HG02884 (cell line): ENCODE measurements at regions not wholly inside any gene's neighbourhood (a gene's known extent, or its start where the extent isn't known, plus 50 kb on each side); places are given as distances from the start of the nearest gene placed in this dataset.

ENCODE experiments used
- ATAC-seq: cut with Tn5 transposase; IDR thresholded peaks from one replicate; pipeline ENCODE4 v1.9.1; 2021; ENCODE audit warnings: mild to moderate bottlenecking, moderate library complexity; ENCODE audit not compliant: unreplicated experiment

GRCh38 chr18:67710639-67711038 lies 194.1 kb upstream of the DSEL start:
- ATAC-seq, result no peak

GRCh38 chr18:67705748-67706147 lies 189.2 kb upstream of the DSEL start:
- no peak for ATAC-seq

- no peak for ATAC-seq
Observed at GRCh38 chr18:67695684-67696083, 179.2 kb upstream of the DSEL start.

DNA sequence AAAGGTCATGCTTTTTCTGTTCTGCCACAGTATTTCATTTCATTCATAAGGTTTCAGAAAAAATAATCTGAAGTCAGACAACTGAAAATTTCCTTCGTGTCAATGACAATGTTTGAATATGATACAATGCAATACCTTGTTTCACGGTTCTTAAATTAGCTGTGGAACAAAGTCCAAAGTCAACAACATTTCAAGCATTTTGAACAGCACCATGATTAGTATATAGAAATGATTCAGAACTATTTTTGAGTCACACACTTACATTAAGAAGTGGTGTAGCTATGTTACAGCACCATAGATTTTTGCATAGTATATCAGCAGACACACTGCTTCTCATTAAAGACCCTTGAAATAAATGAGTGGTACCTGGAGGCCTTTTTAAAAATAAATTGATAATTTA lies 178.3 kb upstream of the DSEL start:
- no peak for ATAC-seq

- ATAC-seq, result no peak
Observed at GRCh38 chr18:67692811-67693210, 176.3 kb upstream of the DSEL start.

DNA sequence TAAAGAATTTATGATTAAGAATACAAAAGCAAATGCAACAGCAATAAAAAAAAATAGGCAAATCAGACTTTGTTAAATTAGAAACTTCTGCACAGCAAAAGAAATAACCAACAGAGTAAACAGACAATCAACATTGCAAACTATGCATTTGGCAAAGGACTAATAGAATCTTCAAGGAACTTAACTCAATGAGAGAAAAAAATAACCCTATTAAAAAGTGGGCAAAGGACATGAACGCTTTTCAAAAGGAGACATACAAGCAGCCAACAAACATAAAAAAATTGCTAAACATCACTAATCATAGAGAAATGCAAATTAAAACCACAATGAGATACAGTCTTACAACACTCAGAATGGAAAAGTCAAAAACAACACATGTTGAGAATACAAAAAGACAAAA lies 166.0 kb upstream of the DSEL start:
- ATAC-seq, result no peak

GRCh38 chr18:67677489-67677888 lies 161.0 kb upstream of the DSEL start:
- no peak for ATAC-seq

DNA sequence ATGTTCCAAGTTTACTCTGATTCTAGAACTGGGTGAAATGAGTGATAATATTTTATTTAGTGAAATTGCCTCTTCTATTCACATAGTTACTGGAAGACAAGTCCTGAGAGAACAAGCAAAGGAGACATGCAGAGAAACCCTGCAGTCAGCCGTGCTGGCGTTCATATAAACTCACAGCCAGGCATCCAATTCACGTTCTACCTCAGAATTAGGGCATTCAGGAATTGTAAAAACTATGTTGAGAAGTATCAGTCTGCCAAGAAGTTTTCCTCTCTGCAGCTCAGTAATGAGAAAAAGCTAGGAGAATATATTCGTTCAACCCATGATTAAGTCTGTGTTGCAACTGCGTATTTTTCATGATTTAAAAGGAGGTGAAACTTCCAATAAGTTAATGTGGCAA lies 156.2 kb upstream of the DSEL start:
- ATAC-seq, result no peak

- ATAC-seq, result no peak
Observed at GRCh38 chr18:67672155-67672554, 155.6 kb upstream of the DSEL start.

GRCh38 chr18:67670024-67670543 lies 153.6 kb upstream of the DSEL start:
- no peak for ATAC-seq

DNA sequence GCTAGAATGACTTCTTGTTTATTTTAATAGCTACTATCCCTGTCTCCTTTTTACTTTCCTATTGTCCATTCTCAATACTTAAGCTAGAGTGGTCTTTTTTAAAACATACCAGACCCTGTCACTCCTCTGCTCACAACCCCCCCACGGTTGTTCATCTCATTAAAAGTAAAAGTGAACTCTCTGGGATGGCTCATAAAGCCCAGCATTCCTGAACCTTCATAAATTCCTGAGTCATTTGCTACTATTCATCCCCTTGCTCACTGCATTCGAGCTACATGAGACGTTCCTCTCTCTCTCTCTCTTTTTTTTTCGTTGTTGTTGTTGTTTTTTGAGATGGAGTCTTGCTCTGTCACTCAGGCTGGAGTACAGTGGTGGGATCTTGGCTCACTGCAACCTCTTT lies 148.7 kb upstream of the DSEL start:
- no peak for ATAC-seq

GRCh38 chr18:67662996-67663395 lies 146.5 kb upstream of the DSEL start:
- ATAC-seq, result no peak

DNA sequence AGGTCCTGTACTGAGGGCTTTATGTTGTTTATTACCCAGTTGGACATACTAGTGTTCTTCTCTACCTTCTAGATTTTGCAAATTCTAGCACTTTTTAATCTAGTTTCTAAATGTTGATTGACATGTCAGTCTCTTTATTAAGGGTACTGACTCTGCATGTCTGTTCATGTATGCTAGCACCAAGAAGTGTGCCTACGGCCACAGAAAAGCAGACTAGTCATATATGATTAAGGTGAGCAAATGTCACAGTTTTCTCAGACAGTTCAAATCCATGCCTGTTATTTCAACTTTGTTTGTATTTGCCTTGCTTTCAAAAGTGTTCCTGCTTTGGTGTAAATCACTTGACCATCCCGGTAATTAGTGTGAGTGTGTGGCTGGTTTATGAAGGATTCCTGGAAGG lies 145.0 kb upstream of the DSEL start:
- no peak for ATAC-seq

DNA sequence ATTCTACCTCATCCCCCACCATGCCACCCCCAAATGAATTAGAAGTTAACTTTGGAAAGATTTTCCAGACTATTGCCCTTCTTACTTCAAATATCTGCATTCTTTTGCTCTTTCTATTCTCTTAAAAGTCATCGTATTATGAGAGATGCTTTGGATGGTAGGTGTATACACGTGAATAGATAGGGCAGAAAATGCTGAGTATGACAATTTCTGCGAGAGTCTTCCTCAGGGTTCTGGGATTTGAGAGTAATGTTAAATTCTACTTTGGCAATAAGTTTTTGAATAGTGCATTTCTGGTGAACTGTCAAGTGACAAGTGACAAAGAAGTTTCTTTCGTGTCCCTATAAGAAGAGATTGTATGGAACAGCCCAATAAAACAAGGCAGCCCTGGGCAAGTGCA lies 137.6 kb upstream of the DSEL start:
- ATAC-seq, result no peak

- no peak for ATAC-seq
Observed at GRCh38 chr18:67652288-67652687, 135.8 kb upstream of the DSEL start.

- no peak for ATAC-seq
Observed at GRCh38 chr18:67651438-67651837, 134.9 kb upstream of the DSEL start.

- no peak for ATAC-seq
Observed at GRCh38 chr18:67650686-67651385, 134.3 kb upstream of the DSEL start.

- ATAC-seq, result no peak
Observed at GRCh38 chr18:67646890-67647289, 130.4 kb upstream of the DSEL start.

DNA sequence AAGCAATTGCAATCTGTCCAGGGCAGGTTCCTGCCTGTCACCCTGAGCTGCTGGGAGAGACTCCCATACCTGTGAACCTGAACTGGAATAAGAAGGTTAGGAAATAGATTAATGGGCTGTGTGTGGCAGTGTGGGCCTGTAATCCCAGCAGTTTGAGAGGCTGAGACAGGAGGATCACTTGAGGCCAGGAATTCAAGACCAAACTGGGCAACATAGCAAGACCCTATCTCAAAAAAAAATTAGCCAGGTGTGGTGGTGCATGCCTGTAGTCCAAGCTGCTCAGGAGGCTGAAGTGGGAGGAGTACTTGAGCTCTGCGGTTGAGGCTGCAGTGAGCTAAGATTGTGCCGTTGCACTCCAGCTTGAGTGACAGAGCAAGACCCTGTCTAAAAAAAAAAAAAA lies 127.7 kb upstream of the DSEL start:
- ATAC-seq, result no peak

GRCh38 chr18:67639872-67640271 lies 123.4 kb upstream of the DSEL start:
- ATAC-seq, result no peak

DNA sequence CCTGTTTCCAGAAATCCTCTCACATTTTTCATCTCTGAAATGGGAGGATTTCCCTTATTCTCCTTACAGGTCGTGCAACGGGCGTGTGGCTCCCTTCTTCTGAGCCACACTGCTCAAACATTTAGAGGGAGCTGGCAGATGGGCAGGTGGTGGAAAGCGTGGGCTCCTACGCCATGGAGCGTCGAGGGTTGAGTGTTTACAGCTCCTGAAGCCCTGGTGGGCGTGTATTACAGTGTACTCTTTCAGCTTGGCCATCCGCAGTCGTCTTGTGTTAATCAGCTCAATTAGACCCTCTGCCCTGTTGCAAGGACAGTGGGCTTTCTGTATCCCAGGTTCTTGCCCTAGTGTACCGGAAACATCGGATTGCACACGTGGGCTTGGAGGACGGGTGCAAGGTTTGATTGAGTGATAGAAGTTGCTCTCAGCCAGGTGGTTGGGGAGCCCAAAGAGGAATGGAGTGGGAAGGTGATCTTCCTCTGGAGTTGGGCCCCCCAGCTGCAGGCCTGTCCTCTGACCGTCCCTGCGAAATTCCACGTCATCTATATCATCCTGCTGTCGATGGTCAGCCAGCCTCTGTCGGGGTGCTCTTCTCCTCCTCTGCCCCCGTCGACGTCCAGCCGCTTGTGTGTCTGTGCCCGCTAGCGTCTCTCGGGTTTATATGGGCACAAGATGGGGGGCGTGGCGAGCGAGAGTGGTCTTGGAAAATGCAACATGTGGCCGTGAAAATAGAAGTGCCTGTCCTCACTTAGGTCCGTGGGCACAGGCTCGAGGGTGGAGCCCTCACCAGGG lies 120.3 kb upstream of the DSEL start:
- no peak for ATAC-seq

DNA sequence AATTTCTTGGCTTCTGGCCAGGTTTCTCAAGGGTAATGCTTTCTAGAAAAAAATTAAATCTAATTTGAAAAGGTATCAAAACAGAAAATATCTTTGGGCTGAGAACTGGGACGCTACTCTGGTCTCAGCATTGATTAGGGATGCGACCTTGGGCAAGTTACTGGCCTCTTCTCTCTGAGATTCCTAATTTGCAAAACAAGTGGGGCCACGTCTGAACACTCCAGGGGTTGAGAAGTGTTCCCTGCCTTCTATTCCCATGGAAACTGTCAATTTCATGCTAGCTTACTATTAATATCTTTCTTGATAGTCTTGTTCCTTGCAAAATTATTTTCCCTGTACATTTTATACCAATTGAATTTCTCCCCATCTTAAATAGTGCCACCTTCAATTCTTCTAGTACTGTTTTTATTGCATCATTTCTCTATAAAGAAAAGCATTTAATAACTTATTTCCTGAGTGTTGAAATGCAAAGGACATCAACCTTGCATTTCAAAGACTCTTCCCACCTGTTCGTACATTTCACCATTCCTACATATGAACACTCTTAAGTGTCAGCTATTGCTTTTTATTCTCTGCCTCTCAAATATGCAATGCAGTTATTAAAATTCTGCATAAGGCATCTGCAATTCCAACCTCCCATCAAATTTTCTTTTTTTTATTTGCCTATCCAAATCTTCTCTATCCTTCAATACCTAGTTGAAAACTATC lies 118.3 kb upstream of the DSEL start:
- ATAC-seq, result no peak
